H4 (cell line): ENCODE measurements at regions not wholly inside any gene's neighbourhood (a gene's known extent, or its start where the extent isn't known, plus 50 kb on each side); places are given as distances from the start of the nearest gene placed in this dataset.
A peak's percentile ranks its signal among the peaks of the same experiment; 100 is the strongest.

ENCODE experiments used
- DNase-seq: peaks from one replicate; pipeline ENCODE4 v3.0.0-alpha.2; 2015; ENCODE audit warnings: low spot score

- no peak for DNase-seq
Measured at GRCh38 chr6:109315341-109316110, 66.7 kb downstream of the CD164 start.

- no peak for DNase-seq
Measured at GRCh38 chr6:109314313-109314712, 68.0 kb downstream of the CD164 start.

GRCh38 chr6:109313139-109313538, 69.1 kb downstream of the CD164 start:
- DNase-seq: no peak

GRCh38 chr6:109311471-109311870, 70.8 kb downstream of the CD164 start:
- no peak for DNase-seq

GRCh38 chr6:109309917-109310316, 72.3 kb downstream of the CD164 start:
- DNase-seq: no peak

GRCh38 chr6:109308018-109308492, 74.2 kb downstream of the CD164 start:
- DNase-seq: peak; percentile 28

GRCh38 chr6:109306733-109307132, 75.5 kb downstream of the CD164 start:
- no peak for DNase-seq

- no peak for DNase-seq
Measured at GRCh38 chr6:109305028-109305427, 77.2 kb downstream of the CD164 start.

GRCh38 chr6:109304284-109305015, 77.8 kb downstream of the CD164 start:
- DNase-seq: no peak

GRCh38 chr6:109303640-109304283, 78.5 kb downstream of the CD164 start:
- DNase-seq: no peak

GRCh38 chr6:109303164-109303563, 79.1 kb downstream of the CD164 start:
- no peak for DNase-seq

- no peak for DNase-seq
Measured at GRCh38 chr6:109302176-109302575, 80.1 kb downstream of the CD164 start.

GRCh38 chr6:109301418-109301817, 80.8 kb downstream of the CD164 start:
- DNase-seq: no peak

- no peak for DNase-seq
Measured at GRCh38 chr6:109300874-109301273, 81.4 kb downstream of the CD164 start.

GRCh38 chr6:109299776-109300564, 82.3 kb downstream of the CD164 start:
- no peak for DNase-seq

GRCh38 chr6:109299265-109299607, 83.0 kb downstream of the CD164 start:
- DNase-seq: no peak

GRCh38 chr6:109298605-109299264, 83.5 kb downstream of the CD164 start:
- DNase-seq: no peak

GRCh38 chr6:109297406-109298110, 84.7 kb downstream of the CD164 start:
- no peak for DNase-seq

- no peak for DNase-seq
Measured at GRCh38 chr6:109296971-109297372, 85.3 kb downstream of the CD164 start.

GRCh38 chr6:109296452-109296851, 85.8 kb downstream of the CD164 start:
- DNase-seq: no peak

GRCh38 chr6:109295774-109296156, 86.5 kb downstream of the CD164 start:
- no peak for DNase-seq
